Tibial nerve (tissue), 4 donors: ENCODE measurements at regions not wholly inside any gene's neighbourhood (a gene's known extent, or its start where the extent isn't known, plus 50 kb on each side); places are given as distances from the start of the nearest gene placed in this dataset.

Source experiments
- CTCF ChIP-seq, 5 experiments: fragments of 200-600 bp in 3 of 5; fragments of 450-650 bp in 2 of 5; sonication (generic) in 3 of 5; IDR thresholded peaks; one replicate each; pipeline ENCODE4 v1.5.1; 2016 to 2019; ENCODE audit warnings: antibody characterized with exemption in 5 of 5, mild to moderate bottlenecking in 3 of 5, moderate library complexity in 2 of 5
- EP300 ChIP-seq, 2 donors: sonication (generic); formaldehyde crosslinking; IDR thresholded peaks; one replicate each; pipeline ENCODE4 v1.6.1; 2017; ENCODE audit warnings: antibody characterized with exemption in 2 of 2, mild to moderate bottlenecking in 1 of 2

DNA sequence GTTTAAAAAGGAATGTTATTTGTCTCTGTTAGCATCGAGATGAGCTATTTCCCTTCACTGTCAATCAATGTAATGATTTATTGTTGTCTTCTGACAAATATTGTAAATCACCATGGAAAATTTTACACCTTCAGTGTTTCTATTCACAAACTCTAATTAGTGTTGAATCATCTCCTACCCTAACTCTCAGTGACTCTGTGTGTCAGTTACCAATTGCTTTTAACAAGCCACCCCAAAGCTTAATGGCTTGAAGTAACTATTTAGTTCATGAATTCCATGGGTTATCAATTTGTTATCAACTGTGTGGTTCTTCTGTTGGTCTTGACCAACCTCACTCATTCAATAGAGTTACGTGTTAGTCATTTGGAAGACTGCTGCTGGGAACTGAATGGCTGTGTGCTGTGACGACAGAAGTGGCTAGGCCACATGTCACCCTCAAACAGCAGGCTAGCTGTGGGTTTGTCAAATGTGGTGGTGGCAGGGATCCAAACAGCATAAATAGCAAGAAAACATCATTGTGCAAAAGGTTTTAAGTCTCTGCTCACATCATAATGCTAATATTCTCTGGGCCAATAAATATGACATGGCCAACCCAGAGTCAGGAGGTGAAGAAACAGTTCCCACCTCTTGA lies 910.8 kb upstream of the CDH2 start:
- TF ChIP-seq CTCF (IDR thresholded peaks at IDR 0.05) (no peak), EP300 (IDR thresholded peaks at IDR 0.05) (no peak)
